ENCODE measurements at regions not wholly inside any gene's neighbourhood (a gene's known extent, or its start where the extent isn't known, plus 50 kb on each side); places are given as distances from the start of the nearest gene placed in this dataset.

GRCh38 chr20:58087562-58087858, 140.9 kb downstream of the ANKRD60 start:
- no peak for DNase-seq

- DNase-seq: no peak
Measured at GRCh38 chr20:58086763-58087561, 141.5 kb downstream of the ANKRD60 start.

GRCh38 chr20:58084966-58085365, 143.5 kb downstream of the ANKRD60 start:
- DNase-seq: no peak

- no peak for DNase-seq
Measured at GRCh38 chr20:58084566-58084965, 143.9 kb downstream of the ANKRD60 start.

- no peak for DNase-seq
Measured at GRCh38 chr20:58081846-58082245, 146.6 kb downstream of the ANKRD60 start.

GRCh38 chr20:58078741-58079522, 149.5 kb downstream of the ANKRD60 start:
- no peak for DNase-seq

- DNase-seq: no peak
Measured at GRCh38 chr20:58077282-58077681, 151.2 kb downstream of the ANKRD60 start.

- DNase-seq: no peak
Measured at GRCh38 chr20:58076405-58076804, 152.0 kb downstream of the ANKRD60 start.

GRCh38 chr20:58075586-58076345, 152.7 kb downstream of the ANKRD60 start:
- DNase-seq: no peak

- no peak for DNase-seq
Measured at GRCh38 chr20:58073945-58074856, 154.3 kb downstream of the ANKRD60 start.

GRCh38 chr20:58072695-58073671, 155.5 kb downstream of the ANKRD60 start:
- no peak for DNase-seq

- no peak for DNase-seq
Measured at GRCh38 chr20:58071991-58072390, 156.5 kb downstream of the ANKRD60 start.

- DNase-seq: no peak
Measured at GRCh38 chr20:58071298-58071697, 157.2 kb downstream of the ANKRD60 start.

GRCh38 chr20:58070664-58071196, 157.7 kb downstream of the ANKRD60 start:
- no peak for DNase-seq

GRCh38 chr20:58069796-58070663, 158.4 kb downstream of the ANKRD60 start:
- no peak for DNase-seq

- DNase-seq: no peak
Measured at GRCh38 chr20:58069207-58069606, 159.2 kb downstream of the ANKRD60 start.

- no peak for DNase-seq
Measured at GRCh38 chr20:58065508-58066361, 162.7 kb downstream of the ANKRD60 start.

GRCh38 chr20:58064411-58065010, 163.9 kb downstream of the ANKRD60 start:
- DNase-seq: no peak

GRCh38 chr20:58059260-58059544, 169.3 kb downstream of the ANKRD60 start:
- DNase-seq: no peak
